Activated CD8-positive, alpha-beta T cell treated with anti-CD3 and anti-CD28 coated beads, Interleukin-2, amount 10 ng/mL, durations not matched to agents 7 days and 5 days (primary cell): ENCODE measurements at regions not wholly inside any gene's neighbourhood (a gene's known extent, or its start where the extent isn't known, plus 50 kb on each side); places are given as distances from the start of the nearest gene placed in this dataset.

Experiments
- ATAC-seq: fragments of 150-1000 bp; cut with Tn5 transposase; one replicate; pipeline ENCODE4 v1.10.0; 2021; ENCODE audit warnings: moderate library complexity
- CTCF ChIA-PET: fragments of 350-600 bp; sonication (Branson Sonifier 250); formaldehyde crosslinking; loops from one replicate; lab custom pipeline; 2021; ENCODE audit warnings: antibody characterized with exemption; lab: Charles Lee
- POLR2A ChIA-PET: fragments of 350-600 bp; sonication (Branson Sonifier 250); formaldehyde crosslinking; loops from one replicate; lab custom pipeline; 2021; ENCODE audit warnings: antibody characterized with exemption; lab: Charles Lee
- DNase-seq: peaks from one replicate; pipeline ENCODE4 v3.0.0-alpha.2; 2020
- H3K27ac Mint-ChIP-seq: one replicate; pipeline ENCODE4 v1.8.0; 2021; ENCODE audit warnings: mild to moderate bottlenecking, mixed read lengths
- H3K27me3 Mint-ChIP-seq: one replicate; pipeline ENCODE4 v1.8.0; 2021; ENCODE audit warnings: low read depth, mixed read lengths
- H3K36me3 Mint-ChIP-seq: one replicate; pipeline ENCODE4 v1.8.0; 2021; ENCODE audit warnings: low read depth, mixed read lengths
- H3K4me1 Mint-ChIP-seq: one replicate; pipeline ENCODE4 v1.8.0; 2021; ENCODE audit warnings: low read depth, mixed read lengths
- H3K4me3 Mint-ChIP-seq: one replicate; pipeline ENCODE4 v1.8.0; 2021; ENCODE audit warnings: mild to moderate bottlenecking, mixed read lengths
- H3K9me3 Mint-ChIP-seq: one replicate; pipeline ENCODE4 v1.8.0; 2022; ENCODE audit warnings: mixed read lengths; ENCODE audit not compliant: insufficient read depth

GRCh38 chr17:51439395-51440229 is 179.3 kb downstream of the UTP18 start:
- H3K36me3 Mint-ChIP-seq: no peaks in the 10 kb centered on the region
- peak; percentile 30 for ATAC-seq
- peaks cover 5% of the 10 kb centered on the region for H3K27me3 Mint-ChIP-seq
- H3K4me3 Mint-ChIP-seq: no peak overlapping the region
- H3K9me3 Mint-ChIP-seq: no peaks in the 10 kb centered on the region
- H3K27ac Mint-ChIP-seq: no peak overlapping the region
- DNase-seq: no peak
- ChIA-PET POLR2A (no interaction called here), CTCF (interaction anchor here (0.6 to 1.3 kb wide), 2 partner anchors 22 to 68 kb away, joined by 3 to 7 read pairs; no protein-coding TSS in a partner anchor)
- peaks cover 15% of the 10 kb centered on the region for H3K4me1 Mint-ChIP-seq

DNA sequence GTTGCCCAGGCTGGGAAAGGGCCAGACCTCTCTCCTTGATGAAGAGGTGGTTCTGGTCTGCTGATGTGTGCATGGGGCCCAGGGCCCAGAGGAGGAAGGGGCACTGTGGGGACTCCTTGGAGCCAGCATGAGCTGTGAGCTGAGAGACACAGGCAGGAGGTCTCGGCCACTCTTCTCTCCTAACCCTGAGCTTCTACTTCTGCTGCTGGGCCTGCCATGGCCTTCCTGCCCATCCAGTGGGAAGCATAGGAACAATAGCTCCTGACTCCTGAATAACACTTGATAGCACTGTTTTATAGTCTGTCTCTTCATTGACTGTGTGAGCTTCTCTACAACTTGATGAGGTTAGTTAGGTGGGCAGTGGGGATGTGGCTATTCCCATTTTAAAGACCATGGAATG is 181.1 kb downstream of the UTP18 start:
- no peaks in the 10 kb centered on the region for H3K36me3 Mint-ChIP-seq
- peaks cover 24% of the 10 kb centered on the region for H3K4me1 Mint-ChIP-seq
- ChIA-PET POLR2A (no interaction called here), CTCF (interaction anchor here (1.4 to 2.7 kb wide), 2 partner anchors 20 to 119 kb away, joined by 3 to 8 read pairs; no protein-coding TSS in a partner anchor)
- H3K4me3 Mint-ChIP-seq: no peak overlapping the region
- no peak overlapping the region for H3K27ac Mint-ChIP-seq
- DNase-seq (no peak), ATAC-seq (no peak)
- no peaks in the 10 kb centered on the region for H3K9me3 Mint-ChIP-seq
- peaks cover 9% of the 10 kb centered on the region for H3K27me3 Mint-ChIP-seq

DNA sequence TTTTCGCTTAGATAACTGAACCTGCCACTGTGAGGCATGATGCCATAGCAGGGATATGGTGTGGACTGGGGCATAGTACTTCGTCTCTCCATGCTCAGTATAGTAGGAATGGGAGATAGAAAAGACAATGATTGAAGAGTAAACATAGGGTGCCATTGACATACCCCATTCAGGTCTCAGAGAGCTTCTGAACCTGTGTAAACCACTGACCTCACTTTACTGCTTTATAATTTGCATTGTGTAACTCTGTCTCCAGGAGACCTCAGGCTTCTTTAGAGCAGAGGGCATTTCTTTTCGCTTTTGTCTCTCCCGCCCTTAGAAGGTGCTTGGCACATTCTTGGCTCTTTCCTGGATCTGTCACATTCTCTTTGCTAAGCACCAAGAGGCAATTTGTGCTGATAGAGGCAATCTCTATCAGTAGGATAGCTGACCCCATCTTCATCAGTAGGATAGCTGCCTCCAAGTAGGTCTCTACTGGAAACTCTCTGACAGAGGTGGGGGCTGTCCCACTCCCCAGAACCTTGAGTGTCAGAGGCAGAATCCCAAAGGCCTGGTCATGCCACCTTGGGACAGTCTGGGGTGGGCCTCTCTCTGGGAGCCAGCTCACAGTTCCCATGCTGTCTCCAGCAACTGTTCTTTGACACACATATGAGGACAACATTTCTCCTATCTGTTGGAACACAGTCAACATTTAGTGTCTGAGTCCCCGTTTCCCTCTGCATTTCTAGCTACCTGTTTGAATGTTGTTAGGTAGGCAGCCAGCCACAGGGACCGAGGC is 181.9 kb downstream of the UTP18 start:
- ChIA-PET CTCF (interaction anchor here (1.4 to 2.7 kb wide), 2 partner anchors 19 to 119 kb away, joined by 3 to 8 read pairs; no protein-coding TSS in a partner anchor), POLR2A (no interaction called here)
- H3K27ac Mint-ChIP-seq: no peak overlapping the region
- no peak for ATAC-seq
- H3K27me3 Mint-ChIP-seq: peaks cover 9% of the 10 kb centered on the region
- H3K9me3 Mint-ChIP-seq: no peaks in the 10 kb centered on the region
- no peak for DNase-seq
- H3K36me3 Mint-ChIP-seq: no peaks in the 10 kb centered on the region
- H3K4me1 Mint-ChIP-seq: peaks cover 26% of the 10 kb centered on the region
- H3K4me3 Mint-ChIP-seq: no peak overlapping the region

DNA sequence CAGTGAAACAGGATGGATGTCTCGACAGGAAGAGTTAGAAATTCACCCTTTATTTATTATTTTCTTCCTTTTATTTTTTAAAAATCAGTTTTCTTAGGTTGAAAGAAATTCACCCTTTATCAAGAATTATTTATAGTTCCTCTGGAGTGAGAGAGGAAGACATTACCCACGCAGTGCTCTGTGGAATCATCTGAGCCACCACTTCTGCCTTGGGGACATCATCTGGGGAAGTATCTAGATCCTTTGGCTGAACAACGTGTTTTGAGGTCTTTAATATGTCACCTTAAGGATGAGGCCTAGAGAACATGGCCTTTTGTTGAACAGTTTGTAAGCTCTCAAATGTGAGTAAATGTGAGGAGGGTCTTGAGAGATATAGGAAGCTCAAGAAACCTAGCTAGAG is 183.3 kb downstream of the UTP18 start:
- CTCF ChIA-PET: interaction anchor here (2.7 kb wide), 1 partner anchor 18 kb away, joined by 8 read pairs; no protein-coding TSS in a partner anchor
- H3K27ac Mint-ChIP-seq: no peak overlapping the region
- H3K27me3 Mint-ChIP-seq: peaks cover 14% of the 10 kb centered on the region
- POLR2A ChIA-PET: no interaction called here
- H3K36me3 Mint-ChIP-seq: no peaks in the 10 kb centered on the region
- no peaks in the 10 kb centered on the region for H3K9me3 Mint-ChIP-seq
- peaks cover 26% of the 10 kb centered on the region for H3K4me1 Mint-ChIP-seq
- DNase-seq (no peak), ATAC-seq (no peak)
- no peak overlapping the region for H3K4me3 Mint-ChIP-seq

DNA sequence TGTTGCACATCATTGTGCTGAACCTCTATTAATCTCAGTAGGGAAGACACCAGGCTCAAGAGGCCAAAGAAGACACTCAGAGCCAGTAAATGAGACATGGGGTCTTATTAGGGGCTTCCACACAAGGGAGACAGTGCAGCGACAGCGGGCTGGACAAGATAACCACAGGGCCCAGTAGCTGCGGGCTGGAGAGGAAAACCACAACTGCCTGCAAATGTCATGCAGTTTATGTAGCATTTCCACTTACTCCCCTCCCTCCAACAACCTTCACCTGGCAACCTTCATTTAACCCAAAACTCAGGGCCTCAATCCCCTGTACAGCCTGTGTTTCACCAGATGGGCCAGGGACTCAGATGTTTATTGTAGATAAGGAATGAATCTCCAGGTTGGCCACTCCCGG is 185.6 kb downstream of the UTP18 start:
- no peaks in the 10 kb centered on the region for H3K36me3 Mint-ChIP-seq
- peaks cover 18% of the 10 kb centered on the region for H3K4me1 Mint-ChIP-seq
- peak; percentile 28 for DNase-seq
- peaks cover 28% of the 10 kb centered on the region for H3K27me3 Mint-ChIP-seq
- ATAC-seq: no peak
- no peak overlapping the region for H3K27ac Mint-ChIP-seq
- no peaks in the 10 kb centered on the region for H3K9me3 Mint-ChIP-seq
- ChIA-PET CTCF (no interaction called here), POLR2A (no interaction called here)
- no peak overlapping the region for H3K4me3 Mint-ChIP-seq

- ChIA-PET POLR2A (no interaction called here), CTCF (interaction anchor here (1.0 kb wide), 1 partner anchor 19 kb away, joined by 3 read pairs; no protein-coding TSS in a partner anchor)
- Mint-ChIP-seq H3K4me3 (no peak overlapping the region), H3K9me3 (no peaks in the 10 kb centered on the region), H3K27me3 (peaks cover 10% of the 10 kb centered on the region), H3K4me1 (no peaks in the 10 kb centered on the region), H3K27ac (no peak overlapping the region), H3K36me3 (no peaks in the 10 kb centered on the region)
- DNase-seq: no peak
- ATAC-seq: no peak
These were observed 194.2 kb downstream of the UTP18 start for GRCh38 chr17:51454456-51454978.

GRCh38 chr17:51455211-51455610 is 194.9 kb downstream of the UTP18 start:
- ATAC-seq (no peak), DNase-seq (no peak)
- ChIA-PET POLR2A (no interaction called here), CTCF (interaction anchor here (1.0 kb wide), 1 partner anchor 20 kb away, joined by 3 read pairs; no protein-coding TSS in a partner anchor)
- Mint-ChIP-seq H3K27ac (no peak overlapping the region), H3K4me1 (no peaks in the 10 kb centered on the region), H3K27me3 (peaks cover 3% of the 10 kb centered on the region), H3K9me3 (no peaks in the 10 kb centered on the region), H3K4me3 (no peak overlapping the region), H3K36me3 (no peaks in the 10 kb centered on the region)

DNA sequence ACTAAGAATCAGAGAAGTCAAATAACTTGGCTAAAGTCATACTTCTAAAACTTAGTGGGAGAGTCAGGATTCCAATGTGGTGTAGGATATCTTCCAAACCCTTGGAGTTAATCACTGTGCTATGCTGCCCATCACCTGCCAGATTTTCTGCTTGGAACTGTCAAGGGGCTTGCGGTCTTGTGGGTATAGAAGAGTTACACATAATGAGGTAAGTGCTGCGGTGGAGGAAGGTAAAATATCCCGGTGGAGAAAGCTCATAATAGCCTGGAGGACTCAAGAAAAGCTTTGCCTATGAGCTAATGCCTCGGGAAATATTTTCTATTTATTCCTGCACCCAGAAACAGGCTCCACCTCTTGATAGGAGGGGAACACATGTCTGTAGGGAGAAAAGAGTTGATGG is 195.6 kb downstream of the UTP18 start:
- Mint-ChIP-seq H3K4me3 (no peak overlapping the region), H3K4me1 (no peaks in the 10 kb centered on the region), H3K9me3 (no peaks in the 10 kb centered on the region), H3K36me3 (no peaks in the 10 kb centered on the region), H3K27me3 (peaks cover 3% of the 10 kb centered on the region), H3K27ac (no peak overlapping the region)
- ATAC-seq (no peak), DNase-seq (no peak)
- ChIA-PET CTCF (no interaction called here), POLR2A (no interaction called here)

GRCh38 chr17:51456942-51457341 is 196.6 kb downstream of the UTP18 start:
- Mint-ChIP-seq H3K27ac (no peak overlapping the region), H3K4me3 (no peak overlapping the region), H3K36me3 (no peaks in the 10 kb centered on the region), H3K9me3 (no peaks in the 10 kb centered on the region), H3K4me1 (no peaks in the 10 kb centered on the region), H3K27me3 (no peaks in the 10 kb centered on the region)
- ATAC-seq (no peak), DNase-seq (no peak)
- ChIA-PET POLR2A (no interaction called here), CTCF (interaction anchor here (1.0 kb wide), 1 partner anchor 14 kb away, joined by 3 read pairs; no protein-coding TSS in a partner anchor)

DNA sequence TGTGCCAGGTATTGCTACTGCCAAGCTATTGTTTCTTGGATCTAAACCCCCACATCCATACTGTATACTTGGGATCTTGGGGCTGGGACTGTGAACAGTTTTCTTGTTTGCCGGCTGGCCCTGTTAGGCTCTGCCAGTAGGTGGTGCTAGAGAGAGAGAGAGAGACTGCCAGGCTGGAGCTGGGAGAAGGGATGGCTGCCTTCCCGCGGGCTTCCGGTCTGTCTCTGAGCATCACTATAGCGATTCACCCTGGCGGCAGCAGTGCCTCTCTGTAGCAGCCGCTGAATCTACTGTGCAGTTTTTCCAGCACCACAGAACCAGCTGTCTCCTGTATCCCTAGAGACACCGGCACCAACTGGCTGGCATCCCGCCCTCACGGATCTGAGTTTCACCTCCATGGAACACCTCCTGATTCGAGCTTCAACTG is 201.2 kb downstream of the UTP18 start:
- no peaks in the 10 kb centered on the region for H3K36me3 Mint-ChIP-seq

DNA sequence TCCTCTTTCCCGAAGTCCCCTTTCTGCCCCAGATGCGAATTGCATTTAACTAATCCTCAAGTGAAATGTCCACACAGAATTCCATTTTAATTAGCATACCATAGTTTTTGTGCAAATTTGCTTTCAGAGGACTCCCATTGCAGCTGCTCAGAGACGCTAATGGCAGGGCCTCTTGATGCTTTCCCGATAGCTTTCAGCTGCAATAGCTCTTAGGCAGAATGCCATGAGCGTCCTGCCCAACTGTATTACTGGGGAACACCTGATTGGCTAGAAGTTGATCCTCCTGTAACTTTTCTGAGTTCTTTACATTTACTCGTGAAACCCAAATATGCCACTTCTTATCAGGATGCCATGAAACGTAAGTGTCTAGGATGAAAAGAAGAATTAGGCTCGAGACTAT is 203.0 kb downstream of the UTP18 start:
- H3K27ac Mint-ChIP-seq: no peak overlapping the region
- ChIA-PET POLR2A (no interaction called here), CTCF (interaction anchor here (2.1 to 4.0 kb wide), 2 partner anchors 28 to 93 kb away, joined by 10 to 28 read pairs; no protein-coding TSS in a partner anchor)
- H3K27me3 Mint-ChIP-seq: peaks cover 3% of the 10 kb centered on the region
- ATAC-seq (no peak), DNase-seq (no peak)
- no peak overlapping the region for H3K4me3 Mint-ChIP-seq
- H3K4me1 Mint-ChIP-seq: no peaks in the 10 kb centered on the region
- no peaks in the 10 kb centered on the region for H3K9me3 Mint-ChIP-seq
- no peaks in the 10 kb centered on the region for H3K36me3 Mint-ChIP-seq

More for the DNA sequence above, 201.2 kb downstream of the UTP18 start:
- ATAC-seq (peak; percentile 79), DNase-seq (peak; percentile 69)
- Mint-ChIP-seq H3K9me3 (no peaks in the 10 kb centered on the region), H3K4me1 (no peaks in the 10 kb centered on the region), H3K4me3 (no peak overlapping the region), H3K27me3 (peaks cover 3% of the 10 kb centered on the region), H3K27ac (no peak overlapping the region)
- POLR2A ChIA-PET: no interaction called here
- CTCF ChIA-PET: interaction anchor here (0.5 to 4.0 kb wide), 25 partner anchors 9 to 189 kb away, joined by 3 to 28 read pairs (median 4); no protein-coding TSS in a partner anchor
